ENCODE measurements at regions not wholly inside any gene's neighbourhood (a gene's known extent, or its start where the extent isn't known, plus 50 kb on each side); places are given as distances from the start of the nearest gene placed in this dataset.

GRCh38 chr10:78765726-78766335 lies 302.9 kb upstream of the ZMIZ1 start:
- no peak for TF ChIP-seq CTCF (conservative IDR thresholded peaks at IDR 0.05 in 1 of 2, IDR thresholded peaks at IDR 0.05 in 1 of 2; ENCODE audit: low read depth in 1 of 2, low read length in 2 of 2)
- no peak for TF ChIP-seq EZH2 (IDR thresholded peaks at IDR 0.05; ENCODE audit: low read length, missing control alignments)
